ENCODE measurements at regions not wholly inside any gene's neighbourhood (a gene's known extent, or its start where the extent isn't known, plus 50 kb on each side); places are given as distances from the start of the nearest gene placed in this dataset.

- DNase-seq (ENCODE audit: low read depth, low spot score) (no peak), ATAC-seq (no peak)
- ChIA-PET RAD21 (ENCODE audit: low non-redundant PET in 1 of 2, low total read pairs in 2 of 2, uncharacterized antibody in 2 of 2, unreplicated experiment in 2 of 2) (no interaction called here), CTCF (no interaction called here), POLR2A (no interaction called here)
- Histone ChIP-seq H3K9me3 (ENCODE audit: control insufficient read depth in 1 of 2, insufficient read depth in 1 of 2, low read depth in 1 of 2, low read length in 2 of 2) (peaks cover 16 to 22% of the 10 kb centered on the region in 2 experiments; a peak in 3 of 4 replicates), H2AFZ (ENCODE audit: low read depth, low read length, poor library complexity, severe bottlenecking) (no peak overlapping the region), H3K4me1 (ENCODE audit: control insufficient read depth in 1 of 2, insufficient read depth in 2 of 2, low read length in 2 of 2) (peaks cover 0 to 7% of the 10 kb centered on the region in 2 experiments; a peak in 3 of 4 replicates), H3K79me2 (ENCODE audit: insufficient read depth, low read length) (no peaks in the 10 kb centered on the region), H3K36me3 (ENCODE audit: control insufficient read depth in 1 of 2, insufficient read depth in 2 of 2, low read length in 2 of 2) (no peaks in the 10 kb centered on the region), H3K27ac (ENCODE audit: low read depth, low read length) (no peak overlapping the region), H4K20me1 (ENCODE audit: insufficient read depth) (no peaks in the 10 kb centered on the region), H3K9me2 (ENCODE audit: insufficient read depth) (no peaks in the 10 kb centered on the region), H3K27me3 (ENCODE audit: insufficient read depth, low read length) (no peaks in the 10 kb centered on the region), H3K9ac (ENCODE audit: low read length) (no peak overlapping the region), H3K4me3 (replicated peaks in 1 of 2; ENCODE audit: low read depth in 1 of 2, low read length in 2 of 2) (no peak overlapping the region), H3K4me2 (ENCODE audit: low read length) (no peak overlapping the region)
- no TSS peak for BruUV-seq (replicated peaks)
- TF ChIP-seq ZFX (IDR thresholded peaks at IDR 0.05), result no peak
- TF ChIP-seq RAD21 (IDR thresholded peaks at IDR 0.05; ENCODE audit: low read depth), result no peak
- no peak for TF ChIP-seq CBX3 (IDR thresholded peaks at IDR 0.05; ENCODE audit: low read depth)
- TF ChIP-seq, protein P1, sequence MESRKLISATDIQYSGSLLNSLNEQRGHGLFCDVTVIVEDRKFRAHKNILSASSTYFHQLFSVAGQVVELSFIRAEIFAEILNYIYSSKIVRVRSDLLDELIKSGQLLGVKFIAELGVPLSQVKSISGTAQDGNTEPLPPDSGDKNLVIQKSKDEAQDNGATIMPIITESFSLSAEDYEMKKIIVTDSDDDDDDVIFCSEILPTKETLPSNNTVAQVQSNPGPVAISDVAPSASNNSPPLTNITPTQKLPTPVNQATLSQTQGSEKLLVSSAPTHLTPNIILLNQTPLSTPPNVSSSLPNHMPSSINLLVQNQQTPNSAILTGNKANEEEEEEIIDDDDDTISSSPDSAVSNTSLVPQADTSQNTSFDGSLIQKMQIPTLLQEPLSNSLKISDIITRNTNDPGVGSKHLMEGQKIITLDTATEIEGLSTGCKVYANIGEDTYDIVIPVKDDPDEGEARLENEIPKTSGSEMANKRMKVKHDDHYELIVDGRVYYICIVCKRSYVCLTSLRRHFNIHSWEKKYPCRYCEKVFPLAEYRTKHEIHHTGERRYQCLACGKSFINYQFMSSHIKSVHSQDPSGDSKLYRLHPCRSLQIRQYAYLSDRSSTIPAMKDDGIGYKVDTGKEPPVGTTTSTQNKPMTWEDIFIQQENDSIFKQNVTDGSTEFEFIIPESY (IDR thresholded peaks at IDR 0.05; ENCODE audit: extremely low read depth, insufficient replicate concordance, low read length), result no peak
- TF ChIP-seq SIN3A (IDR thresholded peaks at IDR 0.05; ENCODE audit: low read depth), result no peak
- TF ChIP-seq, protein P2, sequence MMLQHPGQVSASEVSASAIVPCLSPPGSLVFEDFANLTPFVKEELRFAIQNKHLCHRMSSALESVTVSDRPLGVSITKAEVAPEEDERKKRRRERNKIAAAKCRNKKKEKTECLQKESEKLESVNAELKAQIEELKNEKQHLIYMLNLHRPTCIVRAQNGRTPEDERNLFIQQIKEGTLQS (IDR thresholded peaks at IDR 0.05), result no peak
- TF ChIP-seq ELF1 (IDR thresholded peaks at IDR 0.05; ENCODE audit: borderline replicate concordance, low read depth), result no peak
- no peak for TF ChIP-seq YY1 (IDR thresholded peaks at IDR 0.05; ENCODE audit: extremely low read depth, insufficient replicate concordance, low read depth, low read length)
- no peak for TF ChIP-seq EZH2 (IDR thresholded peaks at IDR 0.05)
- TF ChIP-seq ZNF274 (IDR thresholded peaks at IDR 0.05; ENCODE audit: low read depth, low read length), result no peak
- TF ChIP-seq SP1 (IDR thresholded peaks at IDR 0.05; ENCODE audit: low read depth), result no peak
- no peak for TF ChIP-seq MAX (IDR thresholded peaks at IDR 0.05)
- TF ChIP-seq EZH2phosphoT487 (IDR thresholded peaks at IDR 0.05; ENCODE audit: borderline replicate concordance), result no peak
- no peak for TF ChIP-seq JUND (IDR thresholded peaks at IDR 0.05)
- no peak for TF ChIP-seq TCF7L2 (IDR thresholded peaks at IDR 0.05; ENCODE audit: borderline replicate concordance, extremely low read depth, insufficient read depth, insufficient read length)
- no peak for TF ChIP-seq FOSL1 (IDR thresholded peaks at IDR 0.05; ENCODE audit: low read depth)
- TF ChIP-seq POLR2AphosphoS5 (IDR thresholded peaks at IDR 0.05; ENCODE audit: low read depth, low read length), result no peak
- no peak for TF ChIP-seq EGR1 (IDR thresholded peaks at IDR 0.05; ENCODE audit: low read depth)
- intact Hi-C loops (cut with micrococcal nuclease), result no loop called here
These were observed 55.2 kb upstream of the MED9 start for GRCh38 chr17:17421346-17422216.
